Liver (tissue), 8 donors: ENCODE measurements at regions not wholly inside any gene's neighbourhood (a gene's known extent, or its start where the extent isn't known, plus 50 kb on each side); places are given as distances from the start of the nearest gene placed in this dataset.

ENCODE experiments used
- DNase-seq: peaks from one replicate; pipeline ENCODE4 v3.0.0-alpha.2; 2017; ENCODE audit warnings: low spot score
- H3K27ac ChIP-seq, 2 donors: one replicate each; pipeline ENCODE4 v1.7.0; 2013; ENCODE audit warnings: inconsistent platforms in 2 of 2, low read length in 2 of 2, control low read depth in 1 of 2, low read depth in 1 of 2, mild to moderate bottlenecking in 1 of 2
- H3K27me3 ChIP-seq, 4 donors: one replicate each; pipeline versions ENCODE4 v1.6.1 to v1.7.0; 2013; ENCODE audit warnings: low read length in 3 of 4, inconsistent platforms in 1 of 4, mild to moderate bottlenecking in 1 of 4, moderate library complexity in 1 of 4; ENCODE audit not compliant: control insufficient read depth in 4 of 4, insufficient read depth in 4 of 4
- H3K36me3 ChIP-seq, 4 donors: one replicate each; pipeline versions ENCODE4 v1.6.1 to v1.7.0; 2013; ENCODE audit warnings: low read length in 3 of 4, mild to moderate bottlenecking in 3 of 4, low read depth in 1 of 4, moderate library complexity in 1 of 4; ENCODE audit not compliant: control insufficient read depth in 4 of 4, insufficient read depth in 3 of 4
- H3K4me1 ChIP-seq, 4 donors: one replicate each; pipeline versions ENCODE4 v1.6.1 to v1.7.0; 2013; ENCODE audit warnings: low read length in 3 of 4, mild to moderate bottlenecking in 3 of 4, moderate library complexity in 1 of 4; ENCODE audit not compliant: control insufficient read depth in 4 of 4, insufficient read depth in 4 of 4
- H3K4me3 ChIP-seq, 3 donors: one replicate each; pipeline versions ENCODE4 v1.6.1 to v1.7.0; 2013; ENCODE audit warnings: low read length in 3 of 3, control low read depth in 1 of 3, low read depth in 1 of 3, mild to moderate bottlenecking in 1 of 3
- H3K9ac ChIP-seq, 2 donors: one replicate each; pipeline ENCODE4 v1.7.0; 2013; ENCODE audit warnings: low read length in 2 of 2, mild to moderate bottlenecking in 2 of 2, moderate library complexity in 2 of 2, control low read depth in 1 of 2, low read depth in 1 of 2
- H3K9me3 ChIP-seq, 4 donors: one replicate each; pipeline versions ENCODE4 v1.6.1 to v1.7.0; 2013; ENCODE audit warnings: low read length in 3 of 4; ENCODE audit not compliant: control insufficient read depth in 4 of 4
- ATF3 ChIP-seq: IDR thresholded peaks from 2 replicates; pipeline ENCODE4 v1.6.1; 2016; ENCODE audit warnings: antibody characterized with exemption
- EGR1 ChIP-seq, 2 donors: IDR thresholded peaks; 2 replicates each; pipeline ENCODE4 v1.6.1; 2016 to 2018; ENCODE audit warnings: antibody characterized with exemption in 2 of 2, low read depth in 2 of 2
- FOXA1 ChIP-seq: IDR thresholded peaks from 2 replicates; pipeline ENCODE4 v1.6.1; 2016; ENCODE audit warnings: antibody characterized with exemption
- FOXA2 ChIP-seq: IDR thresholded peaks from 2 replicates; pipeline ENCODE4 v1.6.1; 2016; ENCODE audit warnings: antibody characterized with exemption
- GABPA ChIP-seq, 2 donors: IDR thresholded peaks in 1 of 2; conservative IDR thresholded peaks in 1 of 2; 2 replicates each; pipeline ENCODE4 v1.6.1; 2016; ENCODE audit warnings: antibody characterized with exemption in 2 of 2, mild to moderate bottlenecking in 1 of 2, moderate library complexity in 1 of 2
- HNF4A ChIP-seq, 2 donors: conservative IDR thresholded peaks; 2 replicates each; pipeline ENCODE4 v1.6.1; 2016; ENCODE audit warnings: antibody characterized with exemption in 2 of 2, mild to moderate bottlenecking in 2 of 2
- HNF4G ChIP-seq: IDR thresholded peaks from 2 replicates; pipeline ENCODE4 v1.6.1; 2016; ENCODE audit warnings: antibody characterized with exemption
- JUND ChIP-seq, 2 donors: IDR thresholded peaks; 2 replicates each; pipeline ENCODE4 v1.6.1; 2016; ENCODE audit warnings: antibody characterized with exemption in 2 of 2
- NR2F2 ChIP-seq: IDR thresholded peaks from 2 replicates; pipeline ENCODE4 v1.6.1; 2016; ENCODE audit warnings: antibody characterized with exemption
- RAD21 ChIP-seq, 2 donors: IDR thresholded peaks; 2 replicates each; pipeline ENCODE4 v1.6.1; 2016; ENCODE audit warnings: antibody characterized with exemption in 2 of 2, mild to moderate bottlenecking in 2 of 2
- RXRA ChIP-seq, 2 donors: IDR thresholded peaks; 2 replicates each; pipeline ENCODE4 v1.6.1; 2017 to 2018; ENCODE audit warnings: antibody characterized with exemption in 2 of 2, mild to moderate bottlenecking in 1 of 2
- SP1 ChIP-seq: IDR thresholded peaks from 2 replicates; pipeline ENCODE4 v1.6.1; 2018; ENCODE audit warnings: antibody characterized with exemption, mild to moderate bottlenecking
- TAF1 ChIP-seq: conservative IDR thresholded peaks from 2 replicates; pipeline ENCODE4 v1.6.1; 2016; ENCODE audit warnings: antibody characterized with exemption, mild to moderate bottlenecking
- YY1 ChIP-seq: IDR thresholded peaks from 2 replicates; pipeline ENCODE4 v1.6.1; 2016; ENCODE audit warnings: antibody characterized with exemption, mild to moderate bottlenecking
- whole genome bisulfite sequencing: extraction: QIAGEN DNeasy Blood & Tissue Kit; methylation state at CpG from one replicate; pipeline ENCODE4 v1.1.7; 2013; 5-methylcytosine and 5-hydroxymethylcytosine counted together
- TF ChIP-seq, protein P1 (sequence below): IDR thresholded peaks from 2 replicates; pipeline ENCODE4 v1.6.1; 2016; ENCODE audit warnings: antibody characterized with exemption, mild to moderate bottlenecking
- TF ChIP-seq, protein P2 (sequence below): IDR thresholded peaks from 2 replicates; pipeline ENCODE4 v1.6.1; 2016; ENCODE audit warnings: antibody characterized with exemption
- TF ChIP-seq, protein P3 (sequence below): IDR thresholded peaks from 2 replicates; pipeline ENCODE4 v1.6.1; 2016; ENCODE audit warnings: antibody characterized with exemption
- TF ChIP-seq, protein P4 (sequence below): fragments of 150-350 bp; IDR thresholded peaks from 2 replicates; pipeline ENCODE4 v1.5.1; 2017; ENCODE audit warnings: improper control_type of control experiment, low read depth, low read length; ENCODE audit not compliant: missing input control
- donor health status: healthy.
- donor health status: healthy.
- donor health status: healthy.
- donor health status: healthy.
- donor health status: healthy.

DNA sequence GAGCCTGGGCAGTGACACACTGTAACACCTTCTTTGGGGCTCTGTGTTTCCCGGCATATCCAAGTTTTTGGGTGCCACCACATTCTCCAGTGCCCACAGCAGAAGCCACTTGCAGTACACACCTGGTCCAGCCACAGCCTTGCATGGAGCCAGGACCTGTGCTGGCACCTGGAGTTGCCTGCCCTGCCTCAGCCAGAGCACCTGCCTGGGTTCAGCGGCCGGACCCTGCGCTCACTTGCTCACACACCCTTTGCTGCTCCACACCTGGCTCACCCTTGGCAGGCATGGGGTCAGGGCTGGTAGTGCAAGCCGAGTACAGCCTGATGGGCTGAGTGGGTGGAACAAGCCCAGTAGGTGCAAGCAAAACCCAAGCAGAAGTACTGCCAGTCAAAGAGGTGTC lies 1511.1 kb downstream of the TECRL start:
- Histone ChIP-seq H3K27ac (no peak overlapping the region), H3K4me1 (no peaks in the 10 kb centered on the region), H3K9ac (no peak overlapping the region), H3K9me3 (peaks cover 0 to 11% (median 3%) of the 10 kb centered on the region in 4 donors), H3K4me3 (no peak overlapping the region), H3K27me3 (no peaks in the 10 kb centered on the region), H3K36me3 (no peaks in the 10 kb centered on the region)
- TF ChIP-seq EGR1 (IDR thresholded peaks at IDR 0.05; ENCODE audit: low read depth in 2 of 2) (no peak), GABPA (IDR thresholded peaks at IDR 0.05 in 1 of 2, conservative IDR thresholded peaks at IDR 0.05 in 1 of 2) (no peak), FOXA1 (no peak), JUND (IDR thresholded peaks at IDR 0.05) (no peak), RXRA (IDR thresholded peaks at IDR 0.05) (no peak), HNF4G (no peak), RAD21 (IDR thresholded peaks at IDR 0.05) (no peak), FOXA2 (no peak), ATF3 (no peak), TAF1 (no peak), YY1 (no peak), HNF4A (conservative IDR thresholded peaks at IDR 0.05) (no peak), SP1 (no peak), NR2F2 (no peak)
- TF ChIP-seq, protein P1, sequence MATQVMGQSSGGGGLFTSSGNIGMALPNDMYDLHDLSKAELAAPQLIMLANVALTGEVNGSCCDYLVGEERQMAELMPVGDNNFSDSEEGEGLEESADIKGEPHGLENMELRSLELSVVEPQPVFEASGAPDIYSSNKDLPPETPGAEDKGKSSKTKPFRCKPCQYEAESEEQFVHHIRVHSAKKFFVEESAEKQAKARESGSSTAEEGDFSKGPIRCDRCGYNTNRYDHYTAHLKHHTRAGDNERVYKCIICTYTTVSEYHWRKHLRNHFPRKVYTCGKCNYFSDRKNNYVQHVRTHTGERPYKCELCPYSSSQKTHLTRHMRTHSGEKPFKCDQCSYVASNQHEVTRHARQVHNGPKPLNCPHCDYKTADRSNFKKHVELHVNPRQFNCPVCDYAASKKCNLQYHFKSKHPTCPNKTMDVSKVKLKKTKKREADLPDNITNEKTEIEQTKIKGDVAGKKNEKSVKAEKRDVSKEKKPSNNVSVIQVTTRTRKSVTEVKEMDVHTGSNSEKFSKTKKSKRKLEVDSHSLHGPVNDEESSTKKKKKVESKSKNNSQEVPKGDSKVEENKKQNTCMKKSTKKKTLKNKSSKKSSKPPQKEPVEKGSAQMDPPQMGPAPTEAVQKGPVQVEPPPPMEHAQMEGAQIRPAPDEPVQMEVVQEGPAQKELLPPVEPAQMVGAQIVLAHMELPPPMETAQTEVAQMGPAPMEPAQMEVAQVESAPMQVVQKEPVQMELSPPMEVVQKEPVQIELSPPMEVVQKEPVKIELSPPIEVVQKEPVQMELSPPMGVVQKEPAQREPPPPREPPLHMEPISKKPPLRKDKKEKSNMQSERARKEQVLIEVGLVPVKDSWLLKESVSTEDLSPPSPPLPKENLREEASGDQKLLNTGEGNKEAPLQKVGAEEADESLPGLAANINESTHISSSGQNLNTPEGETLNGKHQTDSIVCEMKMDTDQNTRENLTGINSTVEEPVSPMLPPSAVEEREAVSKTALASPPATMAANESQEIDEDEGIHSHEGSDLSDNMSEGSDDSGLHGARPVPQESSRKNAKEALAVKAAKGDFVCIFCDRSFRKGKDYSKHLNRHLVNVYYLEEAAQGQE: no peak
- TF ChIP-seq, protein P2, sequence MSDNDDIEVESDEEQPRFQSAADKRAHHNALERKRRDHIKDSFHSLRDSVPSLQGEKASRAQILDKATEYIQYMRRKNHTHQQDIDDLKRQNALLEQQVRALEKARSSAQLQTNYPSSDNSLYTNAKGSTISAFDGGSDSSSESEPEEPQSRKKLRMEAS: no peak
- TF ChIP-seq, protein P3, sequence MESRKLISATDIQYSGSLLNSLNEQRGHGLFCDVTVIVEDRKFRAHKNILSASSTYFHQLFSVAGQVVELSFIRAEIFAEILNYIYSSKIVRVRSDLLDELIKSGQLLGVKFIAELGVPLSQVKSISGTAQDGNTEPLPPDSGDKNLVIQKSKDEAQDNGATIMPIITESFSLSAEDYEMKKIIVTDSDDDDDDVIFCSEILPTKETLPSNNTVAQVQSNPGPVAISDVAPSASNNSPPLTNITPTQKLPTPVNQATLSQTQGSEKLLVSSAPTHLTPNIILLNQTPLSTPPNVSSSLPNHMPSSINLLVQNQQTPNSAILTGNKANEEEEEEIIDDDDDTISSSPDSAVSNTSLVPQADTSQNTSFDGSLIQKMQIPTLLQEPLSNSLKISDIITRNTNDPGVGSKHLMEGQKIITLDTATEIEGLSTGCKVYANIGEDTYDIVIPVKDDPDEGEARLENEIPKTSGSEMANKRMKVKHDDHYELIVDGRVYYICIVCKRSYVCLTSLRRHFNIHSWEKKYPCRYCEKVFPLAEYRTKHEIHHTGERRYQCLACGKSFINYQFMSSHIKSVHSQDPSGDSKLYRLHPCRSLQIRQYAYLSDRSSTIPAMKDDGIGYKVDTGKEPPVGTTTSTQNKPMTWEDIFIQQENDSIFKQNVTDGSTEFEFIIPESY: no peak
- TF ChIP-seq, protein P4, sequence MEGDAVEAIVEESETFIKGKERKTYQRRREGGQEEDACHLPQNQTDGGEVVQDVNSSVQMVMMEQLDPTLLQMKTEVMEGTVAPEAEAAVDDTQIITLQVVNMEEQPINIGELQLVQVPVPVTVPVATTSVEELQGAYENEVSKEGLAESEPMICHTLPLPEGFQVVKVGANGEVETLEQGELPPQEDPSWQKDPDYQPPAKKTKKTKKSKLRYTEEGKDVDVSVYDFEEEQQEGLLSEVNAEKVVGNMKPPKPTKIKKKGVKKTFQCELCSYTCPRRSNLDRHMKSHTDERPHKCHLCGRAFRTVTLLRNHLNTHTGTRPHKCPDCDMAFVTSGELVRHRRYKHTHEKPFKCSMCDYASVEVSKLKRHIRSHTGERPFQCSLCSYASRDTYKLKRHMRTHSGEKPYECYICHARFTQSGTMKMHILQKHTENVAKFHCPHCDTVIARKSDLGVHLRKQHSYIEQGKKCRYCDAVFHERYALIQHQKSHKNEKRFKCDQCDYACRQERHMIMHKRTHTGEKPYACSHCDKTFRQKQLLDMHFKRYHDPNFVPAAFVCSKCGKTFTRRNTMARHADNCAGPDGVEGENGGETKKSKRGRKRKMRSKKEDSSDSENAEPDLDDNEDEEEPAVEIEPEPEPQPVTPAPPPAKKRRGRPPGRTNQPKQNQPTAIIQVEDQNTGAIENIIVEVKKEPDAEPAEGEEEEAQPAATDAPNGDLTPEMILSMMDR: no peak
- WGBS: 86% methylated on average over 5 of the region's 5 CpGs
- DNase-seq: no peak
